ENCODE measurements at regions not wholly inside any gene's neighbourhood (a gene's known extent, or its start where the extent isn't known, plus 50 kb on each side); places are given as distances from the start of the nearest gene placed in this dataset.

DNA sequence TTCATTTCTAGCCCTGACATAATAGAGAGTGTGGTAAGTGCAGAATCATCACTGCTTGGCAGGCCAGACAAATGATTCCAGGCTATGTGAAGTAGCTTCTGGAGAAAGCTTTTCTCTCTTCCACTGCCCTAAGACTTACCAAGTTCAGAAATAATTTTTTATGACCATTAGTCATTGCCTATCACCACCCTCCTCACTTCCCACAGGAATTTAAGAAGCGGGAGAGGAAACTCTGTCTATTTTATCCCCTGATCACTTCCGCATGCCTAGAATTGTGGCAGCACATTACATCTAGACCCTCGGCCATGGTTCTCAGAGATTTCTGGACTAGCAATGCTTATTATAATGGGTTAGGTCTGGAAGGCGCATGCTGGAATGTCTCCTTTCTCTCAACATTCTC, 397.8 kb upstream of the NR2F2 start:
- DNase-seq (ENCODE audit: low read depth in 2 of 2) = peak in 1 of 2 donors; percentile 88
- no peak overlapping the region for H3K27ac ChIP-seq (ENCODE audit: insufficient read depth, low read length)

GRCh38 chr15:95935852-95936251, 394.6 kb upstream of the NR2F2 start:
- Histone ChIP-seq H3K27ac (ENCODE audit: insufficient read depth, low read length) (no peak overlapping the region), H2AFZ (ENCODE audit: low read length) (no peak overlapping the region), H3K36me3 (ENCODE audit: control insufficient read depth, insufficient read depth, low read length) (no peaks in the 10 kb centered on the region), H3K4me3 (replicated peaks in 1 of 4; ENCODE audit: control extremely low read depth in 1 of 4, insufficient read depth in 1 of 4, low read depth in 3 of 4, low read length in 4 of 4) (no peak overlapping the region), H3K4me2 (ENCODE audit: extremely low read depth, insufficient read depth, low read length) (no peak overlapping the region), H4K20me1 (ENCODE audit: control insufficient read depth, extremely low read depth, insufficient read depth, low read length) (no peaks in the 10 kb centered on the region), H3K4me1 (ENCODE audit: control insufficient read depth, extremely low read depth, insufficient read depth, low read length) (no peaks in the 10 kb centered on the region), H3K79me2 (ENCODE audit: control insufficient read depth, insufficient read depth, low read length) (no peaks in the 10 kb centered on the region), H3K9ac (ENCODE audit: insufficient read depth, low read length) (no peak overlapping the region), H3K27me3 (ENCODE audit: control insufficient read depth, insufficient read depth, low read length) (no peaks in the 10 kb centered on the region), H3K9me3 (ENCODE audit: control insufficient read depth, insufficient read depth, low read depth, low read length) (no peaks in the 10 kb centered on the region)
- TF ChIP-seq EZH2 (IDR thresholded peaks at IDR 0.05; ENCODE audit: low read length, missing control alignments) = no peak
- TF ChIP-seq CTCF (conservative IDR thresholded peaks at IDR 0.05 in 1 of 2, IDR thresholded peaks at IDR 0.05 in 1 of 2; ENCODE audit: low read depth in 1 of 2, low read length in 2 of 2) = no peak
- no peak for DNase-seq (ENCODE audit: low read depth in 2 of 2)

More for the DNA sequence above, 397.8 kb upstream of the NR2F2 start:
- H3K4me2 ChIP-seq (ENCODE audit: extremely low read depth, insufficient read depth, low read length) = no peak overlapping the region
- no peaks in the 10 kb centered on the region for H3K79me2 ChIP-seq (ENCODE audit: control insufficient read depth, insufficient read depth, low read length)
- TF ChIP-seq CTCF (conservative IDR thresholded peaks at IDR 0.05 in 1 of 2, IDR thresholded peaks at IDR 0.05 in 1 of 2; ENCODE audit: low read depth in 1 of 2, low read length in 2 of 2) = no peak
- no peak for TF ChIP-seq EZH2 (IDR thresholded peaks at IDR 0.05; ENCODE audit: low read length, missing control alignments)
- no peaks in the 10 kb centered on the region for H4K20me1 ChIP-seq (ENCODE audit: control insufficient read depth, extremely low read depth, insufficient read depth, low read length)
- no peaks in the 10 kb centered on the region for H3K9me3 ChIP-seq (ENCODE audit: control insufficient read depth, insufficient read depth, low read depth, low read length)
- H3K9ac ChIP-seq (ENCODE audit: insufficient read depth, low read length) = no peak overlapping the region
- no peaks in the 10 kb centered on the region for H3K27me3 ChIP-seq (ENCODE audit: control insufficient read depth, insufficient read depth, low read length)
- no peak overlapping the region for H2AFZ ChIP-seq (ENCODE audit: low read length)
- H3K4me1 ChIP-seq (ENCODE audit: control insufficient read depth, extremely low read depth, insufficient read depth, low read length) = no peaks in the 10 kb centered on the region
- H3K36me3 ChIP-seq (ENCODE audit: control insufficient read depth, insufficient read depth, low read length) = no peaks in the 10 kb centered on the region
- H3K4me3 ChIP-seq (replicated peaks in 1 of 4; ENCODE audit: control extremely low read depth in 1 of 4, insufficient read depth in 1 of 4, low read depth in 3 of 4, low read length in 4 of 4) = no peak overlapping the region

DNA sequence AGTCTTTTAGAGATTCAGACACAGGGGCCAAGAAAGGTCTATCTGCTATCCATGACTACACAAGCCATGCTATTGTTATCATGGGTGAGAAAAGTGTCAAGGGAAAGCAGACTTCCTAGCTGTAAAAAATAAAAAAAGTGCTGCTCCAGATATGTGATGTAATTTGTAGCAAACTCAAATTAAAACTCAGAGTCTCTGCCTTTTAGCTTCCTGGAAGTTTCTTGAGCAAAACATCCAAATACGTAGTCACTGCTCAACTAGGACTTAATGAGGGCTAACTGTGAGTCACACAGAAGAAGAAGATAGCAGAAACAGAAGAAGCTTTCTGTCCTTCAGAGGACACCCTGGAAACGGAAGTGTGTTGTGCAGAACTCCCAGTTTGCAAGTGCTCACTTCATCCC, 393.4 kb upstream of the NR2F2 start:
- Histone ChIP-seq H4K20me1 (ENCODE audit: control insufficient read depth, extremely low read depth, insufficient read depth, low read length) (no peaks in the 10 kb centered on the region), H3K27me3 (ENCODE audit: control insufficient read depth, insufficient read depth, low read length) (no peaks in the 10 kb centered on the region), H3K27ac (ENCODE audit: insufficient read depth, low read length) (no peak overlapping the region), H3K9me3 (ENCODE audit: control insufficient read depth, insufficient read depth, low read depth, low read length) (no peaks in the 10 kb centered on the region), H3K9ac (ENCODE audit: insufficient read depth, low read length) (no peak overlapping the region), H3K4me2 (ENCODE audit: extremely low read depth, insufficient read depth, low read length) (no peak overlapping the region), H3K4me3 (replicated peaks in 1 of 4; ENCODE audit: control extremely low read depth in 1 of 4, insufficient read depth in 1 of 4, low read depth in 3 of 4, low read length in 4 of 4) (no peak overlapping the region), H3K4me1 (ENCODE audit: control insufficient read depth, extremely low read depth, insufficient read depth, low read length) (no peaks in the 10 kb centered on the region), H3K79me2 (ENCODE audit: control insufficient read depth, insufficient read depth, low read length) (no peaks in the 10 kb centered on the region), H3K36me3 (ENCODE audit: control insufficient read depth, insufficient read depth, low read length) (no peaks in the 10 kb centered on the region), H2AFZ (ENCODE audit: low read length) (no peak overlapping the region)
- TF ChIP-seq CTCF (conservative IDR thresholded peaks at IDR 0.05 in 1 of 2, IDR thresholded peaks at IDR 0.05 in 1 of 2; ENCODE audit: low read depth in 1 of 2, low read length in 2 of 2) (no peak), EZH2 (IDR thresholded peaks at IDR 0.05; ENCODE audit: low read length, missing control alignments) (no peak)
- DNase-seq (ENCODE audit: low read depth in 2 of 2) = peak in 1 of 2 donors; percentile 36

Data from fibroblast of lung (primary cell).